ENCODE measurements at regions not wholly inside any gene's neighbourhood (a gene's known extent, or its start where the extent isn't known, plus 50 kb on each side); places are given as distances from the start of the nearest gene placed in this dataset.

DNA sequence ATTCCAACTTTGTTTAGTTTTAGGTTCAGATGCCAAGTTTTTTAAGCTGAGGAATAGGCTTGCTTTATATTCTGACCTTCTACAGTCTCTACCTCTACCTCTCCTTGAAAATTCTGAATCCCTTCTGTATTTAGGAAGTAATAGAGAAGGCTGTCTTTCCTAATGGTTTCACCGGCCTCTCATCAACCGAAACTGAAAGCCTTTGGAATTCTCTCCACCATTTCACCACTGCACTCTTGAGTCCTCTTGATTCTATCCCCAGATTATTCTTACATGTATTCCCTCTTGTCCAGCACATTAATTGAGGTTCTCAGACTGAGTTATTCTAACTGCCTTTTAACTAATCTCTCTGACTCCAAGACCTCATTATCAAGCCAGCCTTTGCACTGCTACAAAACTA is 67.7 kb upstream of the PICALM start:
- Mint-ChIP-seq H3K4me3 (ENCODE audit: low read depth, unreplicated experiment) (no peak overlapping the region), H3K9me3 (ENCODE audit: low read depth, unreplicated experiment) (no peaks in the 10 kb centered on the region), H3K4me1 (ENCODE audit: low read depth, unreplicated experiment) (peaks cover 11% of the 10 kb centered on the region), H3K36me3 (ENCODE audit: insufficient read depth, unreplicated experiment) (no peaks in the 10 kb centered on the region), H3K27me3 (ENCODE audit: unreplicated experiment) (no peaks in the 10 kb centered on the region), H3K27ac (ENCODE audit: unreplicated experiment) (no peak overlapping the region)
- intact Hi-C loops (cut with micrococcal nuclease; ENCODE audit: unreplicated experiment), result no loop called here
- CTCF ChIA-PET, result no interaction called here
- TF ChIP-seq, protein P1, sequence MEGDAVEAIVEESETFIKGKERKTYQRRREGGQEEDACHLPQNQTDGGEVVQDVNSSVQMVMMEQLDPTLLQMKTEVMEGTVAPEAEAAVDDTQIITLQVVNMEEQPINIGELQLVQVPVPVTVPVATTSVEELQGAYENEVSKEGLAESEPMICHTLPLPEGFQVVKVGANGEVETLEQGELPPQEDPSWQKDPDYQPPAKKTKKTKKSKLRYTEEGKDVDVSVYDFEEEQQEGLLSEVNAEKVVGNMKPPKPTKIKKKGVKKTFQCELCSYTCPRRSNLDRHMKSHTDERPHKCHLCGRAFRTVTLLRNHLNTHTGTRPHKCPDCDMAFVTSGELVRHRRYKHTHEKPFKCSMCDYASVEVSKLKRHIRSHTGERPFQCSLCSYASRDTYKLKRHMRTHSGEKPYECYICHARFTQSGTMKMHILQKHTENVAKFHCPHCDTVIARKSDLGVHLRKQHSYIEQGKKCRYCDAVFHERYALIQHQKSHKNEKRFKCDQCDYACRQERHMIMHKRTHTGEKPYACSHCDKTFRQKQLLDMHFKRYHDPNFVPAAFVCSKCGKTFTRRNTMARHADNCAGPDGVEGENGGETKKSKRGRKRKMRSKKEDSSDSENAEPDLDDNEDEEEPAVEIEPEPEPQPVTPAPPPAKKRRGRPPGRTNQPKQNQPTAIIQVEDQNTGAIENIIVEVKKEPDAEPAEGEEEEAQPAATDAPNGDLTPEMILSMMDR (IDR thresholded peaks at IDR 0.05; ENCODE audit: unreplicated experiment), result no peak
- DNase-seq, result no peak
- no TSS peak for BruUV-seq (replicated peaks)

DNA sequence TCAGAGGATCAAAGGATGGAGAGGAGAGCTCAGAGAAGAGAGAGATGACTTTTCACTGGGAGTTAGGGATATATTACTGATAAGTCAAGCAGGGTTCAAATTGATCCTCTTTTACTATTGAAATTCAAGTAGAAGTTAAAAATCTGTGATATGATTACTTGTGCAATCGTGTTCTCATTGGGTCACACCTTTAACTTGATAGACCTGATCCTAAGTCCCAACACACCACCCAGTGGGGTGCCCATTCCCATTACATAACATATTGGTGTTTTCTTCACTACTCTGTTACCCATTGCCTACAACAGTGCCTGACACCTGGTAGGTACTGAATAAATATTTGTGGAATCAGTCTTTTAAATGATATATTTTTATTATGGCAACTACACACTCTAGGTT is 66.4 kb upstream of the PICALM start:
- TF ChIP-seq, protein P1 (IDR thresholded peaks at IDR 0.05; ENCODE audit: unreplicated experiment), result no peak
- Mint-ChIP-seq H3K36me3 (ENCODE audit: insufficient read depth, unreplicated experiment) (no peaks in the 10 kb centered on the region), H3K27ac (ENCODE audit: unreplicated experiment) (no peak overlapping the region), H3K9me3 (ENCODE audit: low read depth, unreplicated experiment) (no peaks in the 10 kb centered on the region), H3K4me3 (ENCODE audit: low read depth, unreplicated experiment) (no peak overlapping the region), H3K4me1 (ENCODE audit: low read depth, unreplicated experiment) (peaks cover 11% of the 10 kb centered on the region), H3K27me3 (ENCODE audit: unreplicated experiment) (no peaks in the 10 kb centered on the region)
- CTCF ChIA-PET, result no interaction called here
- BruUV-seq (replicated peaks), result no TSS peak
- no peak for DNase-seq
- intact Hi-C loops (cut with micrococcal nuclease; ENCODE audit: unreplicated experiment), result no loop called here

DNA sequence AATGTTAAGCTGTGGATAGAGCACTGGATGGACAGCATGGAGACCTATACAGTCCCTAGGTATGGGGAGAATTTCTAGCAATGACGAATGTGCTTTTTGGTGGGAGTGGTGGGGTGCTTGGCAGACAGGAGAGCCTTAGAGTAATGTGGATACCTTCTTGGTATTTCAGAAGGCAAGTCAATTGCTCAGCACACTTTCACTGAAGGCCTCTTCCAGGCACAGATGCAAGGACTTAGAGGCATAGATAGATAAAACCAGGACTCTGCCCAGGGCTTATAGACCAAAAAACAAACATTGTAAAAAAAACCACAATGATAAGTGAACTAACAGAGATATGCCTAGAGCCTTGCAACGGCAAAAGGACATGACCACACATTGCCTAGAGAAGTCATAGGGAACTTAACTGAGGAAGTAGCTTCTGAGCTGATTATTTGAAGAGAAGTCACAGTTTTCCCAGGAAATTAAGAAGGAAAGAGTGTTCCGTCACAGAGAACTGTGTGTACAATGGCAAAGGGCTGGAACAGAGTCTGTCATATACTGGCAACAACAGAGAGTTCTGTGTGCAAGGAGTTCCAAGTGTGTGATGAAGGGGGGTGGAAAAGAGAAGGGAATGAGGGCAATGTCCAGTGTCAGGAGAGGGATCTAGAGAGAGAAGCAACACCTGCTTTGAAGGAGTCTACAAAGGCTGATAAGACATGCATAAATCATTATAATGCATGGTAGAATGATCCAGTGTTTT is 65.9 kb upstream of the PICALM start:
- Mint-ChIP-seq H3K4me3 (ENCODE audit: low read depth, unreplicated experiment) (no peak overlapping the region), H3K27me3 (ENCODE audit: unreplicated experiment) (no peaks in the 10 kb centered on the region), H3K4me1 (ENCODE audit: low read depth, unreplicated experiment) (peaks cover 11% of the 10 kb centered on the region), H3K36me3 (ENCODE audit: insufficient read depth, unreplicated experiment) (no peaks in the 10 kb centered on the region), H3K27ac (ENCODE audit: unreplicated experiment) (no peak overlapping the region), H3K9me3 (ENCODE audit: low read depth, unreplicated experiment) (no peaks in the 10 kb centered on the region)
- CTCF ChIA-PET, result no interaction called here
- BruUV-seq (replicated peaks), result no TSS peak
- intact Hi-C loops (cut with micrococcal nuclease; ENCODE audit: unreplicated experiment), result no loop called here
- TF ChIP-seq, protein P1 (IDR thresholded peaks at IDR 0.05; ENCODE audit: unreplicated experiment), result no peak
- DNase-seq, result no peak

DNA sequence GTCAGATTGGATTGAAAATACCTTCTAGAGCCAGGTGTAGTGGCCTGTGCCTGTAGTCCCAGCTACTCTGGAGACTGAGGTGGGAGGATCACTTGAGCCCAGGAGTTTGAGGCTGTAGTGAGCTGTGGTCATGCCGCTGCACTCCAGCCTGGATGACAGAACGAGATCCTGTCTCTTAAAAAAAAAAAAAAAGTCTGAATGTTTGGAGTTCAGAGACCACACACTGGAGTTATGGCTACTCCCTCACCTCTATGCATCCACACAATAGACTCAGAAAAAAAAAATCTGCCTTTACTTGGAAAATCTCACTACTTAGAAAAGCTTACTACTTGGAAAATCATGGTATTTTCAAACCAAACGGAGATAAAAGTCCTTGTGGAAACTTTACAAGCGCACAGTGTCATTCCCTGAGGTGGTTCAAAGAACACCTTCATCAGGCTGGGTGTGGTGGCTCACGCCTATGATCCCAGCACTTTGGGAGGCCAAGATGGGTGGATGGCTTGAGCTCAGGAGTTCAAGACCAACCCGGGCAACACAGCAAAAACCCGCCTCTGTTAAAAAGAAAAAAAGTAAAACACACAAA is 63.9 kb upstream of the PICALM start:
- no TSS peak for BruUV-seq (replicated peaks)
- intact Hi-C loops (cut with micrococcal nuclease; ENCODE audit: unreplicated experiment), result no loop called here
- no peak for DNase-seq
- TF ChIP-seq, protein P1 (IDR thresholded peaks at IDR 0.05; ENCODE audit: unreplicated experiment), result no peak
- CTCF ChIA-PET, result no interaction called here
- Mint-ChIP-seq H3K4me3 (ENCODE audit: low read depth, unreplicated experiment) (no peak overlapping the region), H3K4me1 (ENCODE audit: low read depth, unreplicated experiment) (peaks cover 11% of the 10 kb centered on the region), H3K36me3 (ENCODE audit: insufficient read depth, unreplicated experiment) (no peaks in the 10 kb centered on the region), H3K27ac (ENCODE audit: unreplicated experiment) (no peak overlapping the region), H3K9me3 (ENCODE audit: low read depth, unreplicated experiment) (no peaks in the 10 kb centered on the region), H3K27me3 (ENCODE audit: unreplicated experiment) (no peaks in the 10 kb centered on the region)

All from Calu3 (cell line).